GM12874 (cell line): ENCODE measurements at regions not wholly inside any gene's neighbourhood (a gene's known extent, or its start where the extent isn't known, plus 50 kb on each side); places are given as distances from the start of the nearest gene placed in this dataset.

Experiments
- TF ChIP-seq, protein P1 (sequence below): IDR thresholded peaks from 2 replicates; pipeline ENCODE4 v1.5.1; 2011; ENCODE audit warnings: low read depth, mild to moderate bottlenecking, control low read depth, low read length, moderate library complexity; ENCODE audit not compliant: insufficient read depth

- TF ChIP-seq, protein P1, sequence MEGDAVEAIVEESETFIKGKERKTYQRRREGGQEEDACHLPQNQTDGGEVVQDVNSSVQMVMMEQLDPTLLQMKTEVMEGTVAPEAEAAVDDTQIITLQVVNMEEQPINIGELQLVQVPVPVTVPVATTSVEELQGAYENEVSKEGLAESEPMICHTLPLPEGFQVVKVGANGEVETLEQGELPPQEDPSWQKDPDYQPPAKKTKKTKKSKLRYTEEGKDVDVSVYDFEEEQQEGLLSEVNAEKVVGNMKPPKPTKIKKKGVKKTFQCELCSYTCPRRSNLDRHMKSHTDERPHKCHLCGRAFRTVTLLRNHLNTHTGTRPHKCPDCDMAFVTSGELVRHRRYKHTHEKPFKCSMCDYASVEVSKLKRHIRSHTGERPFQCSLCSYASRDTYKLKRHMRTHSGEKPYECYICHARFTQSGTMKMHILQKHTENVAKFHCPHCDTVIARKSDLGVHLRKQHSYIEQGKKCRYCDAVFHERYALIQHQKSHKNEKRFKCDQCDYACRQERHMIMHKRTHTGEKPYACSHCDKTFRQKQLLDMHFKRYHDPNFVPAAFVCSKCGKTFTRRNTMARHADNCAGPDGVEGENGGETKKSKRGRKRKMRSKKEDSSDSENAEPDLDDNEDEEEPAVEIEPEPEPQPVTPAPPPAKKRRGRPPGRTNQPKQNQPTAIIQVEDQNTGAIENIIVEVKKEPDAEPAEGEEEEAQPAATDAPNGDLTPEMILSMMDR = no peak
These were observed 1015.7 kb upstream of the GOT2 start for GRCh38 chr16:59749662-59750336.

DNA sequence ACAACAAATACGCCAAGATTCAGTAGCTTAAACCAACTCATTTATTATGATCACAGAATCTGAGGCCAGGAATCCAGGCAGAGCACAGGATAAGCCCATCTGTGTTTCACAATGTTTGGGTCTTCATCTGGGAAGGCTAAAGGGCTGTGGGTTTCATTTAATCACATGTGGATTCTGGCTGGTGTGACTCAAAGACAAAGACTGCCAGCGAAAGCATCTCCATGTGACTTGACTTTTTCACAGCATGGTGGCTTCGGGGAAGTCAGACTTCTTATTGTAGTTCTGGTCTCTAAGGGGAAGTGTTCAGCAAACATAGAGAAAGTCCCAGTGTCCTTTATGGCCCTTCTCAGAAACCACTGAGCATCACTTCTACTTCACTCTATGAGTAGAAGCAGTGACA is 1014.4 kb upstream of the GOT2 start:
- TF ChIP-seq, protein P1 = no peak

DNA sequence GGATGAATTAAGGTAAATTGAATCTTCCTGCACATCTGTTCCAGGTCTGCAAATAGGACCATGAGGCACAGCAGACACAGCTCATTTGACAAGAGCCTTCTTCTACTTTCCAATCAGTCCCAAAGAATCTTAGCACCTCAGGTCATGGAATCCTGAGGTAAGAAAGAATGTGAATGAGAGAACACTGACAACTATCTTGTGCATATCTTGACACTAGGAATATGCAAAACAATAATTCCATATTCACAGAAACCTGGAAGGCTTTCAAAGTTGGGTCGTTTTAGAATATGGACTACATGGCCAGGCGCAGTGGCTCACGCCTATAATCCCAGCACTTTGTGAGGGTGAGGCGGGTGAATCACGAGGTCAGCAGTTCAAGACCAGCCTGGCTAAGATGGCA is 1009.4 kb upstream of the GOT2 start:
- TF ChIP-seq, protein P1 = no peak

GRCh38 chr16:59740858-59741257 is 1006.7 kb upstream of the GOT2 start:
- TF ChIP-seq, protein P1 = no peak

GRCh38 chr16:59737274-59737673 is 1003.2 kb upstream of the GOT2 start:
- TF ChIP-seq, protein P1 = no peak

GRCh38 chr16:59733321-59733720 is 999.2 kb upstream of the GOT2 start:
- TF ChIP-seq, protein P1 = no peak

- TF ChIP-seq, protein P1 = no peak
These were observed 995.5 kb upstream of the GOT2 start for GRCh38 chr16:59729613-59730012.
